HG02973 (cell line): ENCODE measurements at regions not wholly inside any gene's neighbourhood (a gene's known extent, or its start where the extent isn't known, plus 50 kb on each side); places are given as distances from the start of the nearest gene placed in this dataset.
A peak's percentile ranks its signal among the peaks of the same experiment; 100 is the strongest.

Experiments used
- ATAC-seq: cut with Tn5 transposase; IDR thresholded peaks from one replicate; pipeline ENCODE4 v1.9.1; 2021; ENCODE audit warnings: moderate library complexity; ENCODE audit not compliant: unreplicated experiment

- no peak for ATAC-seq
These were observed 315.2 kb downstream of the BLID start for GRCh38 chr11:121800731-121801393.

- no peak for ATAC-seq
These were observed 315.8 kb downstream of the BLID start for GRCh38 chr11:121800240-121800639.

- no peak for ATAC-seq
These were observed 318.5 kb downstream of the BLID start for GRCh38 chr11:121797496-121797895.

GRCh38 chr11:121795174-121795573 lies 320.8 kb downstream of the BLID start:
- no peak for ATAC-seq

GRCh38 chr11:121794671-121795141 lies 321.3 kb downstream of the BLID start:
- no peak for ATAC-seq

GRCh38 chr11:121793916-121794315 lies 322.1 kb downstream of the BLID start:
- no peak for ATAC-seq

GRCh38 chr11:121793291-121793690 lies 322.7 kb downstream of the BLID start:
- no peak for ATAC-seq

GRCh38 chr11:121792185-121792584 lies 323.8 kb downstream of the BLID start:
- ATAC-seq = no peak

GRCh38 chr11:121790430-121790829 lies 325.6 kb downstream of the BLID start:
- no peak for ATAC-seq

- no peak for ATAC-seq
These were observed 328.2 kb upstream of the SORL1-AS1 start for GRCh38 chr11:121780971-121781370.

GRCh38 chr11:121777056-121777455 lies 324.3 kb upstream of the SORL1-AS1 start:
- ATAC-seq = no peak

GRCh38 chr11:121775276-121775675 lies 322.5 kb upstream of the SORL1-AS1 start:
- ATAC-seq = no peak

- no peak for ATAC-seq
These were observed 320.3 kb upstream of the SORL1-AS1 start for GRCh38 chr11:121773076-121773475.

GRCh38 chr11:121770939-121771595 lies 318.3 kb upstream of the SORL1-AS1 start:
- no peak for ATAC-seq

- no peak for ATAC-seq
These were observed 316.4 kb upstream of the SORL1-AS1 start for GRCh38 chr11:121769191-121769590.

GRCh38 chr11:121767433-121767832 lies 314.7 kb upstream of the SORL1-AS1 start:
- ATAC-seq = peak; percentile 79

GRCh38 chr11:121766991-121767390 lies 314.2 kb upstream of the SORL1-AS1 start:
- ATAC-seq = peak; percentile 12

GRCh38 chr11:121766166-121766565 lies 313.4 kb upstream of the SORL1-AS1 start:
- ATAC-seq = no peak

GRCh38 chr11:121763526-121763925 lies 310.8 kb upstream of the SORL1-AS1 start:
- ATAC-seq = peak; percentile 81

GRCh38 chr11:121762820-121763219 lies 310.1 kb upstream of the SORL1-AS1 start:
- ATAC-seq = no peak

- ATAC-seq = no peak
These were observed 308.4 kb upstream of the SORL1-AS1 start for GRCh38 chr11:121761186-121761585.

GRCh38 chr11:121757480-121758125 lies 304.8 kb upstream of the SORL1-AS1 start:
- no peak for ATAC-seq
